ENCODE measurements at regions not wholly inside any gene's neighbourhood (a gene's known extent, or its start where the extent isn't known, plus 50 kb on each side); places are given as distances from the start of the nearest gene placed in this dataset.

GRCh38 chr2:45074713-45075112 is 65.5 kb upstream of the SIX2 start:
- TF ChIP-seq CTCF (IDR thresholded peaks at IDR 0.05): no peak
- TF ChIP-seq EP300 (IDR thresholded peaks at IDR 0.05): no peak
- no peak for TF ChIP-seq POLR2A (IDR thresholded peaks at IDR 0.05)

Data from suprapubic skin (tissue), 3 donors.